Activated T-helper 2 cell treated with anti-CD3 and anti-CD28 coated beads, Interferon-gamma antibody, Interleukin-2, Interleukin-4, amounts not matched to agents 10 μg/mL and 5 μg/mL and 100 μg/mL, durations not matched to agents 14 hours and 24 hours and 36 hours (primary cell): ENCODE measurements at regions not wholly inside any gene's neighbourhood (a gene's known extent, or its start where the extent isn't known, plus 50 kb on each side); places are given as distances from the start of the nearest gene placed in this dataset.
A peak's percentile ranks its signal among the peaks of the same experiment; 100 is the strongest.

ENCODE experiments used
- DNase-seq: peaks from one replicate; pipeline ENCODE4 v3.0.0; 2021; ENCODE audit warnings: low spot score
- H3K27ac Mint-ChIP-seq: one replicate; pipeline ENCODE4 v1.8.0; 2021; ENCODE audit warnings: mixed read lengths
- H3K27me3 Mint-ChIP-seq: one replicate; pipeline ENCODE4 v1.8.0; 2021; ENCODE audit warnings: low read depth, mixed read lengths
- H3K36me3 Mint-ChIP-seq: one replicate; pipeline ENCODE4 v1.8.0; 2021; ENCODE audit warnings: low read depth, mixed read lengths
- H3K4me1 Mint-ChIP-seq: one replicate; pipeline ENCODE4 v1.8.0; 2021; ENCODE audit warnings: low read depth, mixed read lengths
- H3K4me3 Mint-ChIP-seq: one replicate; pipeline ENCODE4 v1.8.0; 2021; ENCODE audit warnings: low read depth, mild to moderate bottlenecking, moderate library complexity, mixed read lengths
- H3K9me3 Mint-ChIP-seq: one replicate; pipeline ENCODE4 v1.8.0; 2021; ENCODE audit warnings: mixed read lengths
- intact Hi-C: fragments of 100-400 bp; cut with micrococcal nuclease; formaldehyde crosslinking; loops from one replicate; pipeline ENCODE4 v1.15.1; 2023

GRCh38 chr13:99863789-99864626, 107.6 kb downstream of the ZIC5 start:
- H3K36me3 Mint-ChIP-seq, result no peaks in the 10 kb centered on the region
- intact Hi-C loops, result no loop called here
- H3K27ac Mint-ChIP-seq, result no peak overlapping the region
- no peaks in the 10 kb centered on the region for H3K9me3 Mint-ChIP-seq
- DNase-seq, result no peak
- H3K27me3 Mint-ChIP-seq, result peaks cover 64% of the 10 kb centered on the region
- H3K4me3 Mint-ChIP-seq, result no peak overlapping the region
- peaks cover 8% of the 10 kb centered on the region for H3K4me1 Mint-ChIP-seq

- Mint-ChIP-seq H3K4me1 (peaks cover 10% of the 10 kb centered on the region), H3K9me3 (no peaks in the 10 kb centered on the region), H3K27ac (no peak overlapping the region), H3K4me3 (no peak overlapping the region), H3K36me3 (no peaks in the 10 kb centered on the region), H3K27me3 (peaks cover 72% of the 10 kb centered on the region)
- intact Hi-C loops, result no loop called here
- DNase-seq, result no peak
These were observed 109.3 kb downstream of the ZIC5 start for GRCh38 chr13:99862244-99862643.

GRCh38 chr13:99861771-99862170, 109.8 kb downstream of the ZIC5 start:
- Mint-ChIP-seq H3K4me1 (peaks cover 10% of the 10 kb centered on the region), H3K27ac (no peak overlapping the region), H3K4me3 (no peak overlapping the region), H3K36me3 (no peaks in the 10 kb centered on the region), H3K9me3 (no peaks in the 10 kb centered on the region), H3K27me3 (peaks cover 68% of the 10 kb centered on the region)
- no peak for DNase-seq
- intact Hi-C loops, result no loop called here

GRCh38 chr13:99860745-99861144, 110.8 kb downstream of the ZIC5 start:
- no peak overlapping the region for H3K4me3 Mint-ChIP-seq
- H3K4me1 Mint-ChIP-seq, result peaks cover 10% of the 10 kb centered on the region
- H3K27me3 Mint-ChIP-seq, result peaks cover 62% of the 10 kb centered on the region
- intact Hi-C loops, result no loop called here
- DNase-seq, result no peak
- H3K27ac Mint-ChIP-seq, result no peak overlapping the region
- no peaks in the 10 kb centered on the region for H3K9me3 Mint-ChIP-seq
- no peaks in the 10 kb centered on the region for H3K36me3 Mint-ChIP-seq

GRCh38 chr13:99859178-99860177, 112.1 kb downstream of the ZIC5 start:
- peaks cover 10% of the 10 kb centered on the region for H3K4me1 Mint-ChIP-seq
- H3K36me3 Mint-ChIP-seq, result no peaks in the 10 kb centered on the region
- H3K27ac Mint-ChIP-seq, result peak overlapping the region; percentile 17
- intact Hi-C loops, result loop anchor here (1.0 kb wide), 1 partner anchor 203 kb away; no protein-coding TSS in a partner anchor
- H3K4me3 Mint-ChIP-seq, result no peak overlapping the region
- H3K27me3 Mint-ChIP-seq, result peaks cover 69% of the 10 kb centered on the region
- H3K9me3 Mint-ChIP-seq, result no peaks in the 10 kb centered on the region
- DNase-seq, result no peak

- no peak overlapping the region for H3K4me3 Mint-ChIP-seq
- no peaks in the 10 kb centered on the region for H3K36me3 Mint-ChIP-seq
- no peaks in the 10 kb centered on the region for H3K9me3 Mint-ChIP-seq
- no peak for DNase-seq
- peaks cover 69% of the 10 kb centered on the region for H3K27me3 Mint-ChIP-seq
- intact Hi-C loops, result no loop called here
- H3K27ac Mint-ChIP-seq, result no peak overlapping the region
- peaks cover 10% of the 10 kb centered on the region for H3K4me1 Mint-ChIP-seq
These were observed 113.8 kb downstream of the ZIC5 start for GRCh38 chr13:99857738-99858137.

GRCh38 chr13:99855526-99856420, 115.8 kb downstream of the ZIC5 start:
- DNase-seq, result no peak
- H3K4me1 Mint-ChIP-seq, result peaks cover 10% of the 10 kb centered on the region
- no peaks in the 10 kb centered on the region for H3K9me3 Mint-ChIP-seq
- no peaks in the 10 kb centered on the region for H3K36me3 Mint-ChIP-seq
- H3K4me3 Mint-ChIP-seq, result no peak overlapping the region
- intact Hi-C loops, result no loop called here
- no peak overlapping the region for H3K27ac Mint-ChIP-seq
- peaks cover 64% of the 10 kb centered on the region for H3K27me3 Mint-ChIP-seq

- Mint-ChIP-seq H3K4me3 (no peak overlapping the region), H3K27me3 (peaks cover 58% of the 10 kb centered on the region), H3K36me3 (no peaks in the 10 kb centered on the region), H3K4me1 (peaks cover 5% of the 10 kb centered on the region), H3K27ac (no peak overlapping the region), H3K9me3 (no peaks in the 10 kb centered on the region)
- intact Hi-C loops, result no loop called here
- no peak for DNase-seq
These were observed 117.2 kb downstream of the ZIC5 start for GRCh38 chr13:99854366-99854765.

- H3K9me3 Mint-ChIP-seq, result no peaks in the 10 kb centered on the region
- H3K27ac Mint-ChIP-seq, result no peak overlapping the region
- intact Hi-C loops, result no loop called here
- H3K4me1 Mint-ChIP-seq, result no peaks in the 10 kb centered on the region
- H3K36me3 Mint-ChIP-seq, result no peaks in the 10 kb centered on the region
- no peak overlapping the region for H3K4me3 Mint-ChIP-seq
- H3K27me3 Mint-ChIP-seq, result peaks cover 10% of the 10 kb centered on the region
- no peak for DNase-seq
These were observed 124.2 kb downstream of the ZIC5 start for GRCh38 chr13:99847318-99847750.

GRCh38 chr13:99845161-99845874, 126.2 kb downstream of the ZIC5 start:
- H3K27ac Mint-ChIP-seq, result no peak overlapping the region
- no peak overlapping the region for H3K4me3 Mint-ChIP-seq
- no peaks in the 10 kb centered on the region for H3K4me1 Mint-ChIP-seq
- DNase-seq, result no peak
- H3K9me3 Mint-ChIP-seq, result no peaks in the 10 kb centered on the region
- intact Hi-C loops, result no loop called here
- H3K27me3 Mint-ChIP-seq, result peaks cover 5% of the 10 kb centered on the region
- no peaks in the 10 kb centered on the region for H3K36me3 Mint-ChIP-seq

- intact Hi-C loops, result no loop called here
- Mint-ChIP-seq H3K36me3 (no peaks in the 10 kb centered on the region), H3K4me3 (no peak overlapping the region)
These were observed 127.1 kb downstream of the ZIC5 start for GRCh38 chr13:99844421-99844820.

GRCh38 chr13:99843872-99844271, 127.7 kb downstream of the ZIC5 start:
- peaks cover 3% of the 10 kb centered on the region for H3K27me3 Mint-ChIP-seq
- H3K36me3 Mint-ChIP-seq, result no peaks in the 10 kb centered on the region
- DNase-seq, result no peak
- no peak overlapping the region for H3K4me3 Mint-ChIP-seq
- intact Hi-C loops, result no loop called here
- no peak overlapping the region for H3K27ac Mint-ChIP-seq
- H3K9me3 Mint-ChIP-seq, result no peaks in the 10 kb centered on the region
- no peaks in the 10 kb centered on the region for H3K4me1 Mint-ChIP-seq

More at GRCh38 chr13:99844421-99844820, 127.1 kb downstream of the ZIC5 start:
- Mint-ChIP-seq H3K4me1 (no peaks in the 10 kb centered on the region), H3K27me3 (peaks cover 3% of the 10 kb centered on the region), H3K27ac (no peak overlapping the region), H3K9me3 (no peaks in the 10 kb centered on the region)
- DNase-seq, result no peak
